ENCODE measurements at regions not wholly inside any gene's neighbourhood (a gene's known extent, or its start where the extent isn't known, plus 50 kb on each side); places are given as distances from the start of the nearest gene placed in this dataset.

DNA sequence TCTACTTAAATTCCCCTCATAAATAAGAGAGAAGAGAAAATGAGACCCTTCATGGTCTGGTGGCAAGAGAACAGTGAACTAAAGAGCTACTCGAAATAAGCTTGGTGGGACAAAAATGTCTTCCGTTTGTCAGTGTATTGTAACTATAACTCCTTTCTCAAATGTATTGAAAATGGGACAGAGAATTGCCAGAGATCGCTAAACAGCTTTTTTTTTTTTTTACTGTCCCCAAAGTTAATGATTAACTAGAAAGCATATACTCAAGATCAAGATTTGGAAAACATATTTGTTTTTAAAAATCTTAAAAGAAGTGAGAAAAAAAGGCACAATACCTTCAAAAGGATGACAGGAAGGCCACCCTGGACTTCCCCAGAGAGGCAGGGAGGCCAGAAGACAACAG, 206.4 kb upstream of the CTNND2 start:
- WGBS (ENCODE audit: insufficient coverage) = 93% methylated on average over 2 of the region's 3 CpGs
- Histone ChIP-seq H3K4me3 (ENCODE audit: control insufficient read depth in 1 of 7, extremely low read depth in 1 of 7, insufficient read depth in 4 of 7, low read depth in 2 of 7, low read length in 6 of 7) (no peak overlapping the region), H3K27me3 (replicated peaks in 2 of 5; ENCODE audit: control insufficient read depth in 4 of 5, insufficient read depth in 5 of 5, low read length in 4 of 5) (no peaks in the 10 kb centered on the region), H3K27ac (ENCODE audit: insufficient read depth in 1 of 2, low read depth in 1 of 2, low read length in 2 of 2, poor library complexity in 1 of 2, severe bottlenecking in 2 of 2) (no peak overlapping the region), H3K4me1 (ENCODE audit: control extremely low read depth in 1 of 4, control insufficient read depth in 4 of 4, insufficient read depth in 4 of 4, low read length in 3 of 4) (no peaks in the 10 kb centered on the region), H3K36me3 (ENCODE audit: control insufficient read depth in 4 of 4, insufficient read depth in 4 of 4, low read length in 3 of 4) (no peaks in the 10 kb centered on the region), H3K9me3 (ENCODE audit: control extremely low read depth in 1 of 5, control insufficient read depth in 4 of 5, insufficient read depth in 2 of 5, low read depth in 1 of 5, low read length in 4 of 5) (no peaks in the 10 kb centered on the region)
- POLR2A ChIA-PET = no interaction called here
- CTCF ChIA-PET = no interaction called here
- DNase-seq = no peak

DNA sequence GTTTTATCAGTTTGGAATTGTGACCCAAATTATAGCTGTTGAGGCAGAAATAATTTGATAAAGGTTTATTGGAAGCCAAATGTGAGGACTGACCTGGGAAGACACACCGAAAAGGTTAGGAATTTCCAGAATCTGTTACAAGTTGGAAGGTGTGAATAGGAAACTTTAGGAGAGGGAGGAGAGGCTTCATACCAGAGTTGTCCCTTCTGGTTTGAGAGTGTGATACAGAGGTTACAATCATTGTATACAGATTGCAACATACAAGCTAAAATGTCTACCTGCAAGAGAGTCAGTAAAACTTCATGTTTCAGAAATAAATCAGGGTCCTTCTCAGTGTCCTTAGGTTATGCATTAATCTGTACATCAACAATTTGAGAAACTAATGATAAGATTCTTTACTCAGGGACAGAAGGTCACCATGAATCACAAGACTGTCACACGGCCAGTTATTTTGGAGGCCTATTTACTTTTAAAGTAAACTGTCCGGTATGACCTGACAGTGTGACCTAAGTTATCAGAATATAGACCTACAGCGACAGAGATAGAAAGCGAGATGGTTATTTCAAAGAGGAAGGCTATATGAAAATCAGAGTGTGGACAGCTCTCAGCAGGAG, 204.9 kb upstream of the CTNND2 start:
- no peak overlapping the region for H3K27ac ChIP-seq (ENCODE audit: insufficient read depth in 1 of 2, low read depth in 1 of 2, low read length in 2 of 2, poor library complexity in 1 of 2, severe bottlenecking in 2 of 2)
- DNase-seq = no peak
- ChIA-PET CTCF (no interaction called here), POLR2A (no interaction called here)
- H3K27me3 ChIP-seq (replicated peaks in 2 of 5; ENCODE audit: control insufficient read depth in 4 of 5, insufficient read depth in 5 of 5, low read length in 4 of 5) = no peaks in the 10 kb centered on the region
- H3K36me3 ChIP-seq (ENCODE audit: control insufficient read depth in 4 of 4, insufficient read depth in 4 of 4, low read length in 3 of 4) = no peaks in the 10 kb centered on the region
- WGBS (ENCODE audit: insufficient coverage) = 93% methylated on average over 4 of the region's 5 CpGs
- H3K4me1 ChIP-seq (ENCODE audit: control extremely low read depth in 1 of 4, control insufficient read depth in 4 of 4, insufficient read depth in 4 of 4, low read length in 3 of 4) = no peaks in the 10 kb centered on the region
- H3K9me3 ChIP-seq (ENCODE audit: control extremely low read depth in 1 of 5, control insufficient read depth in 4 of 5, insufficient read depth in 2 of 5, low read depth in 1 of 5, low read length in 4 of 5) = no peaks in the 10 kb centered on the region
- H3K4me3 ChIP-seq (ENCODE audit: control insufficient read depth in 1 of 7, extremely low read depth in 1 of 7, insufficient read depth in 4 of 7, low read depth in 2 of 7, low read length in 6 of 7) = no peak overlapping the region

DNA sequence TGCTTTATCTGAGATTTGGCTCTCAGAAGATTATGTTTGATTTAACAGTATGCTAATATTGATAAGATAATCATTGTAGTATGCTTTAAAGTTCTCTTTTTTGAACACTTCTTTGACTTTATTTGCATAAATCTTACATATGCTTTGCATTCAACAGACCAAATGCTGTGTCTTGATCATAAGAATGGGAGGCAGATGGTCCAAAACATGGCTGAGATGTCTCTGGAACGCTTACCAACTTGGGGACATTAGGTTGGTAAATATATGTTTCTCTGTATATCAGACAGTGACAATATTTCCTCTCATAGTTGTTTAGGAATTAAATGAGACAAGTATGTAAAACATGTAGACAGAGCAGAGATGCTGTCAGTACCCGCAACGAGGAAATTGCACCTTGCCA, 197.9 kb upstream of the CTNND2 start:
- Histone ChIP-seq H3K9me3 (ENCODE audit: control extremely low read depth in 1 of 5, control insufficient read depth in 4 of 5, insufficient read depth in 2 of 5, low read depth in 1 of 5, low read length in 4 of 5) (no peaks in the 10 kb centered on the region), H3K27me3 (replicated peaks in 2 of 5; ENCODE audit: control insufficient read depth in 4 of 5, insufficient read depth in 5 of 5, low read length in 4 of 5) (no peaks in the 10 kb centered on the region), H3K27ac (ENCODE audit: insufficient read depth in 1 of 2, low read depth in 1 of 2, low read length in 2 of 2, poor library complexity in 1 of 2, severe bottlenecking in 2 of 2) (no peak overlapping the region), H3K4me3 (ENCODE audit: control insufficient read depth in 1 of 7, extremely low read depth in 1 of 7, insufficient read depth in 4 of 7, low read depth in 2 of 7, low read length in 6 of 7) (no peak overlapping the region), H3K36me3 (ENCODE audit: control insufficient read depth in 4 of 4, insufficient read depth in 4 of 4, low read length in 3 of 4) (no peaks in the 10 kb centered on the region), H3K4me1 (ENCODE audit: control extremely low read depth in 1 of 4, control insufficient read depth in 4 of 4, insufficient read depth in 4 of 4, low read length in 3 of 4) (no peaks in the 10 kb centered on the region)
- 94% methylated on average over 2 of the region's 3 CpGs for WGBS (ENCODE audit: insufficient coverage)
- ChIA-PET POLR2A (no interaction called here), CTCF (no interaction called here)
- no peak for DNase-seq

DNA sequence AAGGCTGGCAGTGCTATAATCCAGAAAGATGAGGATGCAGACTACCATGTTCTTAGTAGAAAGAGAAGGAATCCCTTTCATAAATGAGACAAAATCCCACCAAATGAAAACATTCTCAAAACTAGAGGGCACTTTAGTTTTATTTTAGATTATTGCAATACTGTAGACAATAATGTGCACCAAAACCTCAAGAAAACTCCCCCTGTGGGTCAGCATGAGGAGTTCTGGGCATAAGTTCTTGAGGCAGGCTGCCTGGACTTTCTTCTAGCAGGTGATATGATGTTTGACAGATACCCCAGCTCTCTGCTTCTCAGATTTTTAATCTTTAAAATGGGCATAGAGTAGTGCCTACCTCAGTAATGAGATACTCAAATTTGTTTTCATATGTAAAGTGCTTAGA, 196.3 kb upstream of the CTNND2 start:
- H3K27ac ChIP-seq (ENCODE audit: insufficient read depth in 1 of 2, low read depth in 1 of 2, low read length in 2 of 2, poor library complexity in 1 of 2, severe bottlenecking in 2 of 2) = no peak overlapping the region
- H3K4me3 ChIP-seq (ENCODE audit: control insufficient read depth in 1 of 7, extremely low read depth in 1 of 7, insufficient read depth in 4 of 7, low read depth in 2 of 7, low read length in 6 of 7) = no peak overlapping the region
- ChIA-PET POLR2A (no interaction called here), CTCF (no interaction called here)
- H3K9me3 ChIP-seq (ENCODE audit: control extremely low read depth in 1 of 5, control insufficient read depth in 4 of 5, insufficient read depth in 2 of 5, low read depth in 1 of 5, low read length in 4 of 5) = no peaks in the 10 kb centered on the region
- no peaks in the 10 kb centered on the region for H3K27me3 ChIP-seq (replicated peaks in 2 of 5; ENCODE audit: control insufficient read depth in 4 of 5, insufficient read depth in 5 of 5, low read length in 4 of 5)
- no peak for DNase-seq
- H3K4me1 ChIP-seq (ENCODE audit: control extremely low read depth in 1 of 4, control insufficient read depth in 4 of 4, insufficient read depth in 4 of 4, low read length in 3 of 4) = no peaks in the 10 kb centered on the region
- no peaks in the 10 kb centered on the region for H3K36me3 ChIP-seq (ENCODE audit: control insufficient read depth in 4 of 4, insufficient read depth in 4 of 4, low read length in 3 of 4)

DNA sequence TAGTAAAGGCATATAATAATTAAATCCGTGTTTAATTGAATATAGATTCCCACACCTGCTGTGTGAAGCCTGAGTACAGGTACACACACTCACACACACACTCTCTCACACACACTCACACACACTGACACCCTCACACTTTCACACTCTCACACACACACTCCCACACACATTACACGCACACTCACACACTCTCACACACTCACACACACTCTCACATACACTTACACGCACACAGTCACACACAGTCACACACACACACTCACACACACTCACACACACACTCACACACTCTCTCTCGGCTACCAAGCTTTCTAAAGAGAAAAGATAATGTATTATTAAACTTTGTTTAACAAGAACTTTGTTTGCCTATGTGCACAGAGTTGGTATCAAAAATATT, 195.1 kb upstream of the CTNND2 start:
- Histone ChIP-seq H3K27me3 (replicated peaks in 2 of 5; ENCODE audit: control insufficient read depth in 4 of 5, insufficient read depth in 5 of 5, low read length in 4 of 5) (no peaks in the 10 kb centered on the region), H3K9me3 (ENCODE audit: control extremely low read depth in 1 of 5, control insufficient read depth in 4 of 5, insufficient read depth in 2 of 5, low read depth in 1 of 5, low read length in 4 of 5) (no peaks in the 10 kb centered on the region), H3K4me1 (ENCODE audit: control extremely low read depth in 1 of 4, control insufficient read depth in 4 of 4, insufficient read depth in 4 of 4, low read length in 3 of 4) (no peaks in the 10 kb centered on the region), H3K36me3 (ENCODE audit: control insufficient read depth in 4 of 4, insufficient read depth in 4 of 4, low read length in 3 of 4) (no peaks in the 10 kb centered on the region), H3K27ac (ENCODE audit: insufficient read depth in 1 of 2, low read depth in 1 of 2, low read length in 2 of 2, poor library complexity in 1 of 2, severe bottlenecking in 2 of 2) (no peak overlapping the region), H3K4me3 (ENCODE audit: control insufficient read depth in 1 of 7, extremely low read depth in 1 of 7, insufficient read depth in 4 of 7, low read depth in 2 of 7, low read length in 6 of 7) (no peak overlapping the region)
- POLR2A ChIA-PET = no interaction called here
- DNase-seq = no peak
- CTCF ChIA-PET = no interaction called here
- WGBS (ENCODE audit: insufficient coverage) = 81% methylated on average over 2 of the region's 4 CpGs

DNA sequence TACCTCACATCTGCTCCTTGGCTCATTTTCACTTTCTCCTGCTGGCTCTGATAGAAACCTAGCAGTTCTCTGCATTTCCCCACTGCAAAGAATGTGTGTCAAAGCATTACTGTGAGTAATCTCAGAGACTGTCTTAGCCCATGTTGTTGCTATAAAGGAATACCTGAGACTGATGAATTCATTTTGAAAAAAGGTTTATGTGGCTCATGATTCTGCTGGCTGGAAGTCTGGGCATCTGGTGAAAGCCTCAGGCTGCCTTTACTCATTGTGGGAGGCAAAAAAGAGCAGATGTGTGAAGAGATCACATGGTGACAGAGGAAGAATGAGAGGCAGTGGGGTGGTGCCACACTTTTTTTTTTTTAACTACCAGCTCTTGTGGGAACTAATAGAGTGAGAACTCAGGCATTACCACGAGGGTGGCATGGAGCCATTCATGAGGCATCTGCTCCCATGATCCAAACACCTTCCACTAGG, 191.6 kb upstream of the CTNND2 start:
- Histone ChIP-seq H3K4me1 (ENCODE audit: control extremely low read depth in 1 of 4, control insufficient read depth in 4 of 4, insufficient read depth in 4 of 4, low read length in 3 of 4) (no peaks in the 10 kb centered on the region), H3K27me3 (replicated peaks in 2 of 5; ENCODE audit: control insufficient read depth in 4 of 5, insufficient read depth in 5 of 5, low read length in 4 of 5) (no peaks in the 10 kb centered on the region), H3K9me3 (ENCODE audit: control extremely low read depth in 1 of 5, control insufficient read depth in 4 of 5, insufficient read depth in 2 of 5, low read depth in 1 of 5, low read length in 4 of 5) (no peaks in the 10 kb centered on the region), H3K36me3 (ENCODE audit: control insufficient read depth in 4 of 4, insufficient read depth in 4 of 4, low read length in 3 of 4) (no peaks in the 10 kb centered on the region), H3K4me3 (ENCODE audit: control insufficient read depth in 1 of 7, extremely low read depth in 1 of 7, insufficient read depth in 4 of 7, low read depth in 2 of 7, low read length in 6 of 7) (no peak overlapping the region), H3K27ac (ENCODE audit: insufficient read depth in 1 of 2, low read depth in 1 of 2, low read length in 2 of 2, poor library complexity in 1 of 2, severe bottlenecking in 2 of 2) (no peak overlapping the region)
- DNase-seq = no peak
- POLR2A ChIA-PET = no interaction called here
- WGBS (ENCODE audit: insufficient coverage) = 57% methylated on average over 1 of the region's 1 CpG
- CTCF ChIA-PET = no interaction called here

DNA sequence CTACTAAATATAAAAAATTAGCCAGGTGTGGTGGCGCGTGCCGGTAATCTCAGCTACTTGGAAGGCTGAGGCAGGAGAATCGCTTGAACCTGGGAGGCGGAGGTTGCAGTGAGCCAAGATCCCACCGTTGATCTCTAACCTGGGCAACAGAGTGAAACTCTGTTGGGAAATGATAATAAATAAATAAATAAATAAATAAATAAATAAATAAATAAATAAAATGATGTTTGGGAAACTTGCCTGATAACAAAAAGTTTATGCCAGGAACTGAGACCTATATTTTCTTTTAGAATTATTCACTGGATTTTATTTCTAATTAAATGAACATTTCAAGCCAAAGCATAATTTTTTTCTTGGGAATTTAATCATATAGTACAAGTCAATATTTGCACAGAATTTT, 189.3 kb upstream of the CTNND2 start:
- Histone ChIP-seq H3K36me3 (ENCODE audit: control insufficient read depth in 4 of 4, insufficient read depth in 4 of 4, low read length in 3 of 4) (no peaks in the 10 kb centered on the region), H3K9me3 (ENCODE audit: control extremely low read depth in 1 of 5, control insufficient read depth in 4 of 5, insufficient read depth in 2 of 5, low read depth in 1 of 5, low read length in 4 of 5) (no peaks in the 10 kb centered on the region), H3K4me1 (ENCODE audit: control extremely low read depth in 1 of 4, control insufficient read depth in 4 of 4, insufficient read depth in 4 of 4, low read length in 3 of 4) (no peaks in the 10 kb centered on the region), H3K27ac (ENCODE audit: insufficient read depth in 1 of 2, low read depth in 1 of 2, low read length in 2 of 2, poor library complexity in 1 of 2, severe bottlenecking in 2 of 2) (no peak overlapping the region), H3K4me3 (ENCODE audit: control insufficient read depth in 1 of 7, extremely low read depth in 1 of 7, insufficient read depth in 4 of 7, low read depth in 2 of 7, low read length in 6 of 7) (no peak overlapping the region), H3K27me3 (replicated peaks in 2 of 5; ENCODE audit: control insufficient read depth in 4 of 5, insufficient read depth in 5 of 5, low read length in 4 of 5) (no peaks in the 10 kb centered on the region)
- CTCF ChIA-PET = no interaction called here
- POLR2A ChIA-PET = no interaction called here
- DNase-seq = no peak
- 97% methylated on average over 5 of the region's 6 CpGs for WGBS (ENCODE audit: insufficient coverage)

Data from common myeloid progenitor, CD34-positive (primary cell).